Progenitor cell of endocrine pancreas (in vitro differentiated cells): ENCODE measurements at regions not wholly inside any gene's neighbourhood (a gene's known extent, or its start where the extent isn't known, plus 50 kb on each side); places are given as distances from the start of the nearest gene placed in this dataset.

ENCODE experiments used
- DNase-seq: peaks from one replicate; pipeline ENCODE4 v3.0.0; 2021; ENCODE audit warnings: low spot score; ENCODE audit not compliant: unreplicated experiment
- H3K27ac Mint-ChIP-seq: 2 replicates; pipeline ENCODE4 v1.8.0; 2021; ENCODE audit warnings: mild to moderate bottlenecking, moderate library complexity, mixed read lengths
- H3K27me3 Mint-ChIP-seq: 2 replicates; pipeline ENCODE4 v1.8.0; 2021; ENCODE audit warnings: mixed read lengths
- H3K36me3 Mint-ChIP-seq: 2 replicates; pipeline ENCODE4 v1.8.0; 2022; ENCODE audit warnings: mixed read lengths; ENCODE audit not compliant: insufficient read depth
- H3K4me1 Mint-ChIP-seq: 2 replicates; pipeline ENCODE4 v1.8.0; 2021; ENCODE audit warnings: low read depth, mixed read lengths
- H3K4me3 Mint-ChIP-seq: 2 replicates; pipeline ENCODE4 v1.8.0; 2021; ENCODE audit warnings: low read depth, mild to moderate bottlenecking, moderate library complexity, mixed read lengths
- H3K9me3 Mint-ChIP-seq: 2 replicates; pipeline ENCODE4 v1.8.0; 2021; ENCODE audit warnings: low read depth, mixed read lengths
- TF ChIP-seq, protein P1 (sequence below): fragments of 200-600 bp; sonication (generic); IDR thresholded peaks from one replicate; pipeline ENCODE4 v1.5.0; 2021; ENCODE audit warnings: antibody characterized with exemption, mild to moderate bottlenecking; ENCODE audit not compliant: unreplicated experiment

DNA sequence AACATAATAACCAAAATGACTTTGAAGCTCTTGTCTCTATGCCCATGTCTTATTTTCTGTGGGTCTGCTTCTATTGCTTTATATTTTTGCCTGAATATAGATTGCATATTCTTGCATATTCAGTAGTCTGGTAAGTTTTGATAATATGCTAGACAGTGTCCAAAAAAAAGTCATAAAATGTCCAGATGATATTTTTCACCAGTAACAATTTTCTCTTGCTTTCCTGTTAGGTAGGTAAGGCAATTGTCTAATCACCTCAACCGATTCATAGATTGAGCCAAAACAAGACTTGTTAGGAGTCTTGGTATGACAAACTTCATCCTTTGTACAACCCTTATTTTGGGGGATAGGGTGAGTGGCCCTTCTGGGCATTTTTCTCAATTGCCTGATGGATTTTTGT, 277.0 kb upstream of the NRP1 start:
- H3K4me3 Mint-ChIP-seq, result no peak overlapping the region
- H3K4me1 Mint-ChIP-seq, result peaks cover 12% of the 10 kb centered on the region
- H3K27ac Mint-ChIP-seq, result no peak overlapping the region
- TF ChIP-seq, protein P1, sequence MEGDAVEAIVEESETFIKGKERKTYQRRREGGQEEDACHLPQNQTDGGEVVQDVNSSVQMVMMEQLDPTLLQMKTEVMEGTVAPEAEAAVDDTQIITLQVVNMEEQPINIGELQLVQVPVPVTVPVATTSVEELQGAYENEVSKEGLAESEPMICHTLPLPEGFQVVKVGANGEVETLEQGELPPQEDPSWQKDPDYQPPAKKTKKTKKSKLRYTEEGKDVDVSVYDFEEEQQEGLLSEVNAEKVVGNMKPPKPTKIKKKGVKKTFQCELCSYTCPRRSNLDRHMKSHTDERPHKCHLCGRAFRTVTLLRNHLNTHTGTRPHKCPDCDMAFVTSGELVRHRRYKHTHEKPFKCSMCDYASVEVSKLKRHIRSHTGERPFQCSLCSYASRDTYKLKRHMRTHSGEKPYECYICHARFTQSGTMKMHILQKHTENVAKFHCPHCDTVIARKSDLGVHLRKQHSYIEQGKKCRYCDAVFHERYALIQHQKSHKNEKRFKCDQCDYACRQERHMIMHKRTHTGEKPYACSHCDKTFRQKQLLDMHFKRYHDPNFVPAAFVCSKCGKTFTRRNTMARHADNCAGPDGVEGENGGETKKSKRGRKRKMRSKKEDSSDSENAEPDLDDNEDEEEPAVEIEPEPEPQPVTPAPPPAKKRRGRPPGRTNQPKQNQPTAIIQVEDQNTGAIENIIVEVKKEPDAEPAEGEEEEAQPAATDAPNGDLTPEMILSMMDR, result no peak
- H3K36me3 Mint-ChIP-seq, result no peaks in the 10 kb centered on the region
- peaks cover 9% of the 10 kb centered on the region for H3K9me3 Mint-ChIP-seq
- DNase-seq, result no peak
- H3K27me3 Mint-ChIP-seq, result no peaks in the 10 kb centered on the region

DNA sequence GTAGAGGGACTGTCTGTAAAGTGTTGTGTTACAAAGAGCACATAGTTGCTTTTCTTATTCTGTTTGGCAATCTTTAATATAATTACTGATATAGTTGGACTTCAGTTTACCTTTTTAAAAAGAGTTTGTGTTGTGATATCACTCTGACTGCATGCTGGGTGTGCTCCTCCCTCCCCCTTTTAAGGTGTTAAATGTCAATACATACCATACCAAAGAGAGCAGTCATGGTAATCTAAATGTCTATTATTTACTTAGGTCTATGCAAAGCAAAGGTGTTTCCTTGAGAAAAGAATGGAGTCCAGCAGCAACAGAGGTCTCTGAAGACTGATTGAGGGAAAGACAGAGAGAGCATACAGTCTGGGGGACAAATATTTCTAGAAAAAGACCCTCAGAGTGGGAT, 275.1 kb upstream of the NRP1 start:
- Mint-ChIP-seq H3K4me3 (no peak overlapping the region), H3K36me3 (no peaks in the 10 kb centered on the region), H3K27me3 (no peaks in the 10 kb centered on the region), H3K9me3 (peaks cover 9% of the 10 kb centered on the region), H3K27ac (peak overlapping the region; percentile 68), H3K4me1 (peaks cover 12% of the 10 kb centered on the region)
- TF ChIP-seq, protein P1, result no peak
- no peak for DNase-seq

DNA sequence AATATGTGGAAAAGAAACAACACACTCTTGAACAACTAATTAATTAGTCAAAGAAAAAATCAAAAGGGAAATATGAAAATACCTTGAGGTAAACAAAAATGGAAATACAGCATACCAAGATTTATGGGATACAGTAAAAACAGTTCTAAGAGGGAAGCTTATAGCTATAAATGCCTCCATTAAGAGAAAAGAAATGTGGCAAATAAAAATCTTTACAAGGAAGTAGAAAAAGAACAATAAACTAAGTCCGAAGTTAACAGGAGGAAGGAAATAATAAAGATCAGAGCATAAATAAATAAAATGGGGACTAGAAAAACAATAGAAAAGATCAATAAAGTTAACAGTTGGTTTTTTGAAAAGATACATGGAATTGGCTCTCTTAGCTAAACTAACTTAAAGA, 267.8 kb upstream of the NRP1 start:
- H3K4me1 Mint-ChIP-seq, result peaks cover 3% of the 10 kb centered on the region
- no peak overlapping the region for H3K27ac Mint-ChIP-seq
- no peaks in the 10 kb centered on the region for H3K36me3 Mint-ChIP-seq
- no peak overlapping the region for H3K4me3 Mint-ChIP-seq
- DNase-seq, result no peak
- H3K27me3 Mint-ChIP-seq, result no peaks in the 10 kb centered on the region
- TF ChIP-seq, protein P1, result no peak
- H3K9me3 Mint-ChIP-seq, result peaks cover 12% of the 10 kb centered on the region

DNA sequence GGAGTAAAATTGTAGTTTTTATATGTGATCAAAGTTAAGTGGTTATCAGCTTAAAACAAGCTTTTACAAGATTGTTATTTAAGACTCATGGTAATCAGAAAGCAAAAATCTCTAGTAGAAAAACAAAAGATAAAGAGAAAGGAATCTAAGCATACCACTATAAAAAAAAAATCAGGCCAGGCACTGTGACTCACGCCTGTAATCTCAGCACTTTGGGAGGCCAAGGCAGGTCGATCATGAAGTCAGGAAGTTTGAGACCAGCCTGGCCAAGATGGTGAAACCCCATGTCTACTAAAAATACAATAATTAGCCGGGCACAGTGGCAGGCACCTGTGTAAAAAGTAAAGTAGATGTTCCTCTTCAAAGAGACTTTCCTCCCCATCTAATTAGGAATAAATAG, 265.9 kb upstream of the NRP1 start:
- Mint-ChIP-seq H3K4me1 (peaks cover 7% of the 10 kb centered on the region), H3K27me3 (no peaks in the 10 kb centered on the region), H3K36me3 (no peaks in the 10 kb centered on the region), H3K4me3 (no peak overlapping the region), H3K27ac (no peak overlapping the region), H3K9me3 (peaks cover 12% of the 10 kb centered on the region)
- TF ChIP-seq, protein P1, result no peak
- DNase-seq, result no peak

DNA sequence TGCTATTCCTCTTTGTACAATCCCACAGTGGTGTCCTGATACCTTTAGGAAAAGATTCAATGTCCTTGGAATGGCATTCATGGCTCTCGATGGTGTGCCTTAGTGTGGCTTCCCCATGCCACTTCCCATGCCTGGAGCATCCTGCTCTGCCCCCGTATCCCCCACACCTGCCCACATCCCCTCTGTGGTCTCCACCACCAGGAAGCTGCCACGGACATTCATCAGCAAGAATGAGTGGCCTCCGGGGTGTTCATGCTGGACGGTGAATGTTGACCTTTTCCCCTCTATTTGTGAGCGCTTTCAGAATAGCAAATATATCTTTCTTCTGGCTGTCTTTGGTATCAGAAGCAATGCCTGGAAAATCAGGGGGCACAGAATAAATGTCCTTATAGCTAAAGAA, 262.0 kb upstream of the NRP1 start:
- H3K4me3 Mint-ChIP-seq, result no peak overlapping the region
- peaks cover 12% of the 10 kb centered on the region for H3K9me3 Mint-ChIP-seq
- no peak overlapping the region for H3K27ac Mint-ChIP-seq
- H3K27me3 Mint-ChIP-seq, result peaks cover 6% of the 10 kb centered on the region
- peaks cover 26% of the 10 kb centered on the region for H3K4me1 Mint-ChIP-seq
- no peak for DNase-seq
- TF ChIP-seq, protein P1, result no peak
- H3K36me3 Mint-ChIP-seq, result no peaks in the 10 kb centered on the region
